GDM1 (cell line): ENCODE measurements at regions not wholly inside any gene's neighbourhood (a gene's known extent, or its start where the extent isn't known, plus 50 kb on each side); places are given as distances from the start of the nearest gene placed in this dataset.
"Not testable (repeated sequence)": the region's sequence is repeated elsewhere in the genome, so short reads cannot be mapped to it uniquely, and the experiment has no call there.

Experiments used
- DNase-seq: peaks from one replicate; lab custom pipeline; 2025; lab: John Stamatoyannopoulos, UW

GRCh38 chr20:6418732-6419131 is 295.9 kb upstream of the FERMT1 start:
- no peak for DNase-seq

GRCh38 chr20:6416371-6416770 is 293.5 kb upstream of the FERMT1 start:
- DNase-seq = no peak

GRCh38 chr20:6411651-6412050 is 288.8 kb upstream of the FERMT1 start:
- no peak for DNase-seq

GRCh38 chr20:6410721-6411120 is 287.9 kb upstream of the FERMT1 start:
- DNase-seq = no peak

- DNase-seq = no peak
Observed at GRCh38 chr20:6407163-6407562, 284.3 kb upstream of the FERMT1 start.

- DNase-seq = no peak
Observed at GRCh38 chr20:6401893-6402557, 279.2 kb upstream of the FERMT1 start.

- DNase-seq = no peak
Observed at GRCh38 chr20:6397115-6397514, 274.3 kb upstream of the FERMT1 start.

GRCh38 chr20:6395695-6396094 is 272.9 kb upstream of the FERMT1 start:
- DNase-seq = no peak

GRCh38 chr20:6388671-6389197 is 265.9 kb upstream of the FERMT1 start:
- no peak for DNase-seq

GRCh38 chr20:6384956-6385486 is 262.2 kb upstream of the FERMT1 start:
- DNase-seq = no peak

GRCh38 chr20:6384380-6384779 is 261.6 kb upstream of the FERMT1 start:
- no peak for DNase-seq

GRCh38 chr20:6381887-6382286 is 259.1 kb upstream of the FERMT1 start:
- no peak for DNase-seq

- no peak for DNase-seq
Observed at GRCh38 chr20:6362245-6362644, 239.4 kb upstream of the FERMT1 start.

- DNase-seq = no peak
Observed at GRCh38 chr20:6360766-6361165, 237.9 kb upstream of the FERMT1 start.

GRCh38 chr20:6355754-6356451 is 233.1 kb upstream of the FERMT1 start:
- no peak for DNase-seq

- DNase-seq = no peak
Observed at GRCh38 chr20:6348908-6349307, 226.1 kb upstream of the FERMT1 start.

GRCh38 chr20:6347916-6348315 is 225.1 kb upstream of the FERMT1 start:
- DNase-seq = no peak

GRCh38 chr20:6341491-6341890 is 218.7 kb upstream of the FERMT1 start:
- DNase-seq = no peak

- no peak for DNase-seq
Observed at GRCh38 chr20:6339176-6339575, 216.3 kb upstream of the FERMT1 start.

GRCh38 chr20:6333110-6333509 is 210.3 kb upstream of the FERMT1 start:
- no peak for DNase-seq

- DNase-seq = not testable (repeated sequence)
Observed at GRCh38 chr20:6321235-6321634, 198.4 kb upstream of the FERMT1 start.

- DNase-seq = no peak
Observed at GRCh38 chr20:6311841-6312655, 189.2 kb upstream of the FERMT1 start.
